HCT116 (cell line): ENCODE measurements at regions not wholly inside any gene's neighbourhood (a gene's known extent, or its start where the extent isn't known, plus 50 kb on each side); places are given as distances from the start of the nearest gene placed in this dataset.

Experiments used
- ATAC-seq: fragments of 200-7000 bp; cut with Tn5 transposase; 2 replicates; pipeline ENCODE4 v1.9.1; 2020; ENCODE audit warnings: mild to moderate bottlenecking, moderate library complexity
- BruUV-seq: library from RNA; stranded (reverse); fragments of 400-500 nt; replicated peaks from 2 replicates; lab custom pipeline; 2021; lab: Mats Ljungman, UMichigan
- CTCF ChIA-PET: fragments of 300-600 bp; sonication (Branson Sonifier 250); formaldehyde crosslinking; loops from one replicate; lab custom pipeline; 2021; ENCODE audit warnings: antibody characterized with exemption; lab: Charles Lee
- POLR2A ChIA-PET: fragments of 300-600, 350-600 bp; sonication (Branson Sonifier 250); formaldehyde crosslinking; loops from one replicate; lab custom pipeline; 2021; ENCODE audit warnings: antibody characterized with exemption; lab: Charles Lee
- RAD21 ChIA-PET, 2 experiments: fragments of 300-600 bp; sonication (Branson Sonifier 250); formaldehyde crosslinking; loops; one replicate each; lab custom pipeline; 2023; ENCODE audit warnings: low total read pairs in 2 of 2; ENCODE audit not compliant: uncharacterized antibody in 2 of 2, unreplicated experiment in 2 of 2, low non-redundant PET in 1 of 2; lab: Charles Lee
- DNase-seq: peaks from one replicate; pipeline ENCODE4 v3.0.0-alpha.2; 2010; ENCODE audit warnings: low read depth, low spot score
- H2AFZ ChIP-seq: fragments of 200-600 bp; shearing (Covaris generic), sonication (generic); 2 replicates; pipeline ENCODE4 v1.6.1; 2017; ENCODE audit warnings: low read depth, mixed run types, mixed read lengths, antibody characterized with exemption, low read length; ENCODE audit not compliant: poor library complexity, severe bottlenecking
- H3K27ac ChIP-seq: 2 replicates; pipeline ENCODE4 v1.5.1; 2012; ENCODE audit warnings: low read depth, low read length
- H3K27me3 ChIP-seq: fragments of 200-600 bp; sonication (generic); 2 replicates; pipeline ENCODE4 v1.6.1; 2016; ENCODE audit warnings: mixed run types, low read length, mixed read lengths; ENCODE audit not compliant: insufficient read depth
- H3K36me3 ChIP-seq, 2 experiments: fragments of 200-500 bp in 1 of 2; fragments of 200-600 bp in 1 of 2; sonication (Bioruptor generic) in 1 of 2; sonication (generic) in 1 of 2; 2 replicates each; pipeline versions ENCODE4 v1.5.1 to v1.6.1; 2014 to 2016; ENCODE audit warnings: low read length in 2 of 2, inconsistent platforms in 1 of 2, mixed read lengths in 1 of 2, mixed run types in 1 of 2; ENCODE audit not compliant: insufficient read depth in 2 of 2, control insufficient read depth in 1 of 2
- H3K4me1 ChIP-seq, 2 experiments: fragments of 200-600 bp in 1 of 2; sonication (generic) in 1 of 2; 2 replicates each; pipeline versions ENCODE4 v1.5.1 to v1.6.1; 2012 to 2017; ENCODE audit warnings: low read length in 2 of 2, inconsistent platforms in 1 of 2, mild to moderate bottlenecking in 1 of 2, mixed read lengths in 1 of 2, mixed run types in 1 of 2, moderate library complexity in 1 of 2; ENCODE audit not compliant: insufficient read depth in 2 of 2, control insufficient read depth in 1 of 2
- H3K4me2 ChIP-seq: fragments of 200-600 bp; sonication (generic); 2 replicates; pipeline ENCODE4 v1.6.1; 2017; ENCODE audit warnings: mixed run types, low read length, mixed read lengths
- H3K4me3 ChIP-seq, 2 experiments: fragments of 200-600 bp in 1 of 2; sonication (generic) in 1 of 2; replicated peaks in 1 of 2; 2 replicates each; pipeline ENCODE4 v1.5.1; 2011 to 2016; ENCODE audit warnings: low read length in 2 of 2, control low read depth in 1 of 2, low read depth in 1 of 2, mild to moderate bottlenecking in 1 of 2, mixed read lengths in 1 of 2, mixed run types in 1 of 2
- H3K79me2 ChIP-seq: fragments of 200-600 bp; sonication (generic); 2 replicates; pipeline ENCODE4 v1.6.1; 2017; ENCODE audit warnings: mild to moderate bottlenecking, mixed run types, low read length, moderate library complexity, mixed read lengths; ENCODE audit not compliant: insufficient read depth
- H3K9ac ChIP-seq: fragments of 200-600 bp; sonication (generic); 2 replicates; pipeline ENCODE4 v1.6.1; 2016; ENCODE audit warnings: low read length, mixed read lengths
- H3K9me2 ChIP-seq: fragments of 200-600 bp; sonication (generic), shearing (Covaris generic); 2 replicates; pipeline ENCODE4 v1.6.1; 2017; ENCODE audit warnings: mixed run types, mild to moderate bottlenecking, moderate library complexity; ENCODE audit not compliant: insufficient read depth
- H3K9me3 ChIP-seq, 2 experiments: fragments of 200-500 bp in 1 of 2; fragments of 200-600 bp in 1 of 2; sonication (Bioruptor generic) in 1 of 2; sonication (generic) in 1 of 2; 2 replicates each; pipeline ENCODE4 v1.6.1; 2014 to 2017; ENCODE audit warnings: low read length in 2 of 2, mixed read lengths in 2 of 2, inconsistent platforms in 1 of 2, low read depth in 1 of 2, mild to moderate bottlenecking in 1 of 2, mixed run types in 1 of 2, moderate library complexity in 1 of 2; ENCODE audit not compliant: control insufficient read depth in 1 of 2, insufficient read depth in 1 of 2
- H4K20me1 ChIP-seq: fragments of 200-600 bp; sonication (generic), shearing (Covaris generic); 2 replicates; pipeline ENCODE4 v1.6.1; 2017; ENCODE audit warnings: mixed run types, mild to moderate bottlenecking, moderate library complexity; ENCODE audit not compliant: insufficient read depth
- CBX3 ChIP-seq: IDR thresholded peaks from 2 replicates; pipeline ENCODE4 v1.6.1; 2012; ENCODE audit warnings: low read depth
- CEBPB ChIP-seq: IDR thresholded peaks from 2 replicates; pipeline ENCODE4 v1.6.1; 2012; ENCODE audit warnings: low read depth
- CTCF ChIP-seq, 3 experiments: fragments of 200-600 bp in 1 of 3; sonication (generic) in 1 of 3; IDR thresholded peaks in 2 of 3; conservative IDR thresholded peaks in 1 of 3; 2 replicates each; pipeline ENCODE4 v1.5.1; 2012 to 2017; ENCODE audit warnings: low read depth in 2 of 3, low read length in 2 of 3, antibody characterized with exemption in 1 of 3, borderline replicate concordance in 1 of 3, control low read depth in 1 of 3, mild to moderate bottlenecking in 1 of 3, mixed read lengths in 1 of 3, mixed run types in 1 of 3, moderate library complexity in 1 of 3; ENCODE audit not compliant: insufficient read depth in 1 of 3
- EGR1 ChIP-seq: IDR thresholded peaks from 2 replicates; pipeline ENCODE4 v1.6.1; 2012; ENCODE audit warnings: low read depth
- FOSL1 ChIP-seq: IDR thresholded peaks from 2 replicates; pipeline ENCODE4 v1.6.1; 2012; ENCODE audit warnings: low read depth
- JUND ChIP-seq: IDR thresholded peaks from 2 replicates; pipeline ENCODE4 v1.6.1; 2012
- MAX ChIP-seq: IDR thresholded peaks from 2 replicates; pipeline ENCODE4 v1.6.1; 2012
- POLR2A ChIP-seq: IDR thresholded peaks from 2 replicates; pipeline ENCODE4 v1.7.0; 2011; ENCODE audit warnings: borderline replicate concordance; ENCODE audit not compliant: insufficient read depth, insufficient read length; ENCODE audit errors: extremely low read depth
- POLR2AphosphoS5 ChIP-seq: IDR thresholded peaks from 2 replicates; pipeline ENCODE4 v1.6.1; 2011; ENCODE audit warnings: mild to moderate bottlenecking, low read depth, low read length, moderate library complexity
- SP1 ChIP-seq: IDR thresholded peaks from 2 replicates; pipeline ENCODE4 v1.6.1; 2012; ENCODE audit warnings: low read depth
- TCF7L2 ChIP-seq: IDR thresholded peaks from 2 replicates; pipeline ENCODE4 v1.7.0; 2011; ENCODE audit warnings: borderline replicate concordance, inconsistent platforms; ENCODE audit not compliant: insufficient read depth, insufficient read length; ENCODE audit errors: extremely low read depth
- YY1 ChIP-seq: IDR thresholded peaks from 2 replicates; pipeline ENCODE4 v1.6.1; 2011; ENCODE audit warnings: low read length, low read depth, moderate library complexity, mild to moderate bottlenecking; ENCODE audit not compliant: insufficient replicate concordance; ENCODE audit errors: extremely low read depth
- ZNF274 ChIP-seq: fragments of 200-500 bp; sonication (Bioruptor generic); IDR thresholded peaks from 2 replicates; pipeline ENCODE4 v1.6.1; 2014; ENCODE audit warnings: mild to moderate bottlenecking, low read depth, low read length, inconsistent platforms
- intact Hi-C: fragments of 100-400 bp; cut with micrococcal nuclease; formaldehyde crosslinking; loops from 2 replicates; pipeline ENCODE4 v1.10.0; 2022
- TF ChIP-seq, protein P1 (sequence below): IDR thresholded peaks from 2 replicates; pipeline ENCODE4 v1.6.1; 2011; ENCODE audit warnings: mild to moderate bottlenecking, low read length, moderate library complexity; ENCODE audit not compliant: insufficient replicate concordance; ENCODE audit errors: extremely low read depth

DNA sequence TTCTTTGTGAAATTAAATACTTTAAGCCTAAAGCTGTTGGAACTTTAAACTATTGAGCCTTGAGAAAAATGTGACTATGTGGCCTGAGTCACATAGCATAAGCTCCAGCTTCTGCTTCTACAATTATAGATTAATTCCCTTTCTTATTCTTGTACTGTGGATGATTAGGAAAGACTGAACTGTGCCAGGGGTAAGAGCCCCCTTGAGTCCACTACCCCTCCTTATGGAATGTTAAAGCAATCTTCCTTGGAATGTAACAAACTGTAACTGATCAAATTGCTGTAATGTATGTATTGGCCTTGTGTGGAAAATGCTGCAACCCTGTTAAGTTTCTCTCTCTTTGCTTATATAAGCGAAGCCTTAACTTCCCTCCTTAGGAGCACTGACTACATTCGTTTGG lies 273.2 kb downstream of the FAM170A start:
- Histone ChIP-seq H3K27ac (no peak overlapping the region), H3K4me3 (no peak overlapping the region), H3K9ac (no peak overlapping the region), H3K36me3 (no peaks in the 10 kb centered on the region), H3K79me2 (no peaks in the 10 kb centered on the region), H4K20me1 (no peaks in the 10 kb centered on the region), H3K9me2 (no peaks in the 10 kb centered on the region), H3K4me1 (no peaks in the 10 kb centered on the region), H2AFZ (no peak overlapping the region), H3K27me3 (no peaks in the 10 kb centered on the region), H3K9me3 (no peaks in the 10 kb centered on the region), H3K4me2 (no peak overlapping the region)
- BruUV-seq, result no TSS peak
- CTCF ChIA-PET, result no interaction called here
- POLR2A ChIA-PET, result no interaction called here
- ATAC-seq, result no peak
- DNase-seq, result no peak
- TF ChIP-seq CEBPB, result no peak
- TF ChIP-seq JUND, result no peak
- TF ChIP-seq CTCF (IDR thresholded peaks at IDR 0.05 in 2 of 3, conservative IDR thresholded peaks at IDR 0.05 in 1 of 3; ENCODE audit: borderline replicate concordance in 1 of 3, insufficient read depth in 1 of 3, low read depth in 2 of 3, low read length in 2 of 3), result no peak
- no peak for TF ChIP-seq POLR2A
- RAD21 ChIA-PET, result no interaction called here
- intact Hi-C loops, result no loop called here

DNA sequence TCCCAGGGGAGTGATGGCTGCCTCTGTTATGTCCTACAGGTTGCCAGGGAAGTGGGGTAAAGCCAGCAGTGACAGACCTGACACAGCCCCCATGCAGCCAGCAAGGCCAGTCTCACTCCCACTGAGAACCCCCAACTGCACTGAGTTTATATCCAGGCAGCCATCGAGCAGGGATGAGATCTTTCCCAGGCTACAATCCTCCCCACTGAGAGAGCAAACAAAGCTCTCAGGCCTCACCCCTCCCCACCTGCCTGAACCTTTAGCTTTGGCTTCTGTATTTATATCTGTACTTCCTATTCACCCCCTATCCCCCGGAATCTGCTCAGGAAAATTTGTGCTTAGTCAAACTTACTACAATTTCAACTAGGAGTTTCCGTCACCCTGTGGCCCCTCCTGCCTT lies 284.1 kb downstream of the FAM170A start:
- RAD21 ChIA-PET, result no interaction called here
- H3K36me3 ChIP-seq, result no peaks in the 10 kb centered on the region
- no peaks in the 10 kb centered on the region for H3K27me3 ChIP-seq
- no TSS peak for BruUV-seq
- no peak overlapping the region for H3K9ac ChIP-seq
- no peaks in the 10 kb centered on the region for H3K79me2 ChIP-seq
- POLR2A ChIA-PET, result interaction anchor here (0.7 kb wide), 1 partner anchor 46 kb away, joined by 3 read pairs; no protein-coding TSS in a partner anchor
- ATAC-seq, result no peak
- H3K9me3 ChIP-seq, result no peaks in the 10 kb centered on the region
- no peak overlapping the region for H3K27ac ChIP-seq
- H2AFZ ChIP-seq, result no peak overlapping the region
- H3K4me1 ChIP-seq, result no peaks in the 10 kb centered on the region
- CTCF ChIA-PET, result no interaction called here
- H4K20me1 ChIP-seq, result no peaks in the 10 kb centered on the region
- H3K4me3 ChIP-seq, result no peak overlapping the region
- no peak for DNase-seq
- intact Hi-C loops, result no loop called here
- H3K9me2 ChIP-seq, result no peaks in the 10 kb centered on the region
- no peak overlapping the region for H3K4me2 ChIP-seq
- TF ChIP-seq CTCF (IDR thresholded peaks at IDR 0.05 in 2 of 3, conservative IDR thresholded peaks at IDR 0.05 in 1 of 3; ENCODE audit: borderline replicate concordance in 1 of 3, insufficient read depth in 1 of 3, low read depth in 2 of 3, low read length in 2 of 3) (no peak), YY1 (no peak), TCF7L2 (no peak), EGR1 (no peak), ZNF274 (no peak), MAX (no peak), SP1 (no peak), POLR2AphosphoS5 (no peak), POLR2A (no peak), FOSL1 (no peak), CBX3 (no peak)
- TF ChIP-seq, protein P1, sequence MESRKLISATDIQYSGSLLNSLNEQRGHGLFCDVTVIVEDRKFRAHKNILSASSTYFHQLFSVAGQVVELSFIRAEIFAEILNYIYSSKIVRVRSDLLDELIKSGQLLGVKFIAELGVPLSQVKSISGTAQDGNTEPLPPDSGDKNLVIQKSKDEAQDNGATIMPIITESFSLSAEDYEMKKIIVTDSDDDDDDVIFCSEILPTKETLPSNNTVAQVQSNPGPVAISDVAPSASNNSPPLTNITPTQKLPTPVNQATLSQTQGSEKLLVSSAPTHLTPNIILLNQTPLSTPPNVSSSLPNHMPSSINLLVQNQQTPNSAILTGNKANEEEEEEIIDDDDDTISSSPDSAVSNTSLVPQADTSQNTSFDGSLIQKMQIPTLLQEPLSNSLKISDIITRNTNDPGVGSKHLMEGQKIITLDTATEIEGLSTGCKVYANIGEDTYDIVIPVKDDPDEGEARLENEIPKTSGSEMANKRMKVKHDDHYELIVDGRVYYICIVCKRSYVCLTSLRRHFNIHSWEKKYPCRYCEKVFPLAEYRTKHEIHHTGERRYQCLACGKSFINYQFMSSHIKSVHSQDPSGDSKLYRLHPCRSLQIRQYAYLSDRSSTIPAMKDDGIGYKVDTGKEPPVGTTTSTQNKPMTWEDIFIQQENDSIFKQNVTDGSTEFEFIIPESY, result no peak
